ENCODE measurements at regions not wholly inside any gene's neighbourhood (a gene's known extent, or its start where the extent isn't known, plus 50 kb on each side); places are given as distances from the start of the nearest gene placed in this dataset.
"Not testable (repeated sequence)": the region's sequence is repeated elsewhere in the genome, so short reads cannot be mapped to it uniquely, and the experiment has no call there.

- DNase-seq (ENCODE audit: low read depth) = not testable (repeated sequence)
Observed at GRCh38 chrX:132302687-132303086, 83.4 kb upstream of the RAP2C start.

GRCh38 chrX:132294776-132295495 lies 75.7 kb upstream of the RAP2C start:
- no peak for DNase-seq (ENCODE audit: low read depth)

- DNase-seq (ENCODE audit: low read depth) = no peak
Observed at GRCh38 chrX:132294192-132294591, 74.9 kb upstream of the RAP2C start.

GRCh38 chrX:132292793-132293192 lies 73.5 kb upstream of the RAP2C start:
- DNase-seq (ENCODE audit: low read depth) = peak; percentile 27

- no peak for DNase-seq (ENCODE audit: low read depth)
Observed at GRCh38 chrX:132277953-132278614, 58.8 kb upstream of the RAP2C start.

GRCh38 chrX:132272826-132273225 lies 53.6 kb upstream of the RAP2C start:
- no peak for DNase-seq (ENCODE audit: low read depth)

GRCh38 chrX:132271311-132271778 lies 52.1 kb upstream of the RAP2C start:
- DNase-seq (ENCODE audit: low read depth) = no peak

- DNase-seq (ENCODE audit: low read depth) = peak; percentile 1
Observed at GRCh38 chrX:132270699-132271098, 51.5 kb upstream of the RAP2C start.

- DNase-seq (ENCODE audit: low read depth) = no peak
Observed at GRCh38 chrX:132270021-132270420, 50.8 kb upstream of the RAP2C start.
